Activated CD4-positive, alpha-beta T cell treated with anti-CD3 and anti-CD28 coated beads, Interleukin-2, amount 50 U/mL, for 16 hours (primary cell): ENCODE measurements at regions not wholly inside any gene's neighbourhood (a gene's known extent, or its start where the extent isn't known, plus 50 kb on each side); places are given as distances from the start of the nearest gene placed in this dataset.
"Not testable (repeated sequence)": the region's sequence is repeated elsewhere in the genome, so short reads cannot be mapped to it uniquely, and the experiment has no call there.

Experiments
- DNase-seq: peaks from one replicate; pipeline ENCODE4 v3.0.0-alpha.2; 2020

- DNase-seq: no peak
Measured at GRCh38 chr11:103812680-103813079, 223.8 kb upstream of the DDI1 start.

- not testable (repeated sequence) for DNase-seq
Measured at GRCh38 chr11:103820345-103820744, 216.1 kb upstream of the DDI1 start.

DNA sequence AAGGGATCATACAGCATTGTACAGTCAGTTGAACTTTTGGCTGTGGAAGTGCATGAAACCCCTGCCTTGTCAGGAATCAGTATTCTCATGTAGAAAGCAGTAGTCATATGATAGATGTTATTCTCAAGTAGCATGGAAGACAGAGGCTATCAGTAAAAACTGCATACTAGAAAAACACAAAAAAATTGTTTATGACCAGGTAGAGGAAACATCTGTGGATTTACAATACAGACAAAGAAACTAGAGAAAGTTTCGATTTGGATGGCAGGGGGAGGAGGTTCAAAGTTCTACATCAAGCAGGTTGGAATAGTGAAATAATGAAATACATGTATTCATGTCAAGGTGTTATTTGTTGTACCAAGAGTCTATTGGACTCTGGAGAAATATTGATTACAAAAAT, 212.3 kb upstream of the DDI1 start:
- DNase-seq: no peak

GRCh38 chr11:103825469-103825868, 211.0 kb upstream of the DDI1 start:
- no peak for DNase-seq

- no peak for DNase-seq
Measured at GRCh38 chr11:103826856-103827255, 209.6 kb upstream of the DDI1 start.

DNA sequence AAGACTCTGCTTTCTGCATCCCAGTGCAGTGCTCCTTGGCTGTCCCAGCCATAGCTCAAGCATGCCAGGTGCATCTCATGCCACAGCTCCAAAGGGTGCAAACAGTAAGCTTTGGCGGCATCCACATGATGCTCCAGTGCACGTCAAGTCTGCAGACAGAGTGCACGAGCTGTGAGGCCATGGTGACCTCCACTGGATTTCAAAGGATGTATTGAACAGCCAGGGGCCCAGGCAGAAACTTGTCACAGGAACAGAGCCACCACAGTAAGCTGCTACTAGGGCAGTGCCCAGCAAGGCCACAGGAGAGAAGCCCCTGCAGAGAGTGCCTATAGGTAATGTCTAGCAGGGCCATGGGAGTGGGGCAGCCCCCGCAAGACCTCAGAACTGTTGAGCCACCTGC, 206.8 kb upstream of the DDI1 start:
- no peak for DNase-seq

- DNase-seq: no peak
Measured at GRCh38 chr11:103830205-103830604, 206.2 kb upstream of the DDI1 start.

DNA sequence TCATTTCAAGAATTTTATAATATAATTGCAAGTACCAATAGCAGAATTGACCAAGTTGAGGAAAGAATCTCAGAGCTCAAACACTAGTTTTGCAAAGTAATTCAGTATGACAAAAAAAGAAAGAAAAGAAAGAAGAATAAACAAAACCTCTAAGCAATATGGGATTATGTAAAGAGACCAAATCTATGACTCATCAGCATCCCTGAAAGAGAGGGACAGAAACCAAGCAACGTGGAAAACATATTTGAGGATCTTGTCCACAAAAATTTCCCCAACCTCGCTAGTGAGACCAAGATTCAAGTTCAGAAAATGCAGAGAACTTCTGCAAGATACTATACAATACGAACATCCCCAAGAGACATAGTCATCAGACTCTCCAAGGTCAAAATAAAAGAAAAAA, 203.7 kb upstream of the DDI1 start:
- DNase-seq: no peak

GRCh38 chr11:103842191-103842590, 194.2 kb upstream of the DDI1 start:
- DNase-seq: no peak

- no peak for DNase-seq
Measured at GRCh38 chr11:103842795-103843194, 193.6 kb upstream of the DDI1 start.

DNA sequence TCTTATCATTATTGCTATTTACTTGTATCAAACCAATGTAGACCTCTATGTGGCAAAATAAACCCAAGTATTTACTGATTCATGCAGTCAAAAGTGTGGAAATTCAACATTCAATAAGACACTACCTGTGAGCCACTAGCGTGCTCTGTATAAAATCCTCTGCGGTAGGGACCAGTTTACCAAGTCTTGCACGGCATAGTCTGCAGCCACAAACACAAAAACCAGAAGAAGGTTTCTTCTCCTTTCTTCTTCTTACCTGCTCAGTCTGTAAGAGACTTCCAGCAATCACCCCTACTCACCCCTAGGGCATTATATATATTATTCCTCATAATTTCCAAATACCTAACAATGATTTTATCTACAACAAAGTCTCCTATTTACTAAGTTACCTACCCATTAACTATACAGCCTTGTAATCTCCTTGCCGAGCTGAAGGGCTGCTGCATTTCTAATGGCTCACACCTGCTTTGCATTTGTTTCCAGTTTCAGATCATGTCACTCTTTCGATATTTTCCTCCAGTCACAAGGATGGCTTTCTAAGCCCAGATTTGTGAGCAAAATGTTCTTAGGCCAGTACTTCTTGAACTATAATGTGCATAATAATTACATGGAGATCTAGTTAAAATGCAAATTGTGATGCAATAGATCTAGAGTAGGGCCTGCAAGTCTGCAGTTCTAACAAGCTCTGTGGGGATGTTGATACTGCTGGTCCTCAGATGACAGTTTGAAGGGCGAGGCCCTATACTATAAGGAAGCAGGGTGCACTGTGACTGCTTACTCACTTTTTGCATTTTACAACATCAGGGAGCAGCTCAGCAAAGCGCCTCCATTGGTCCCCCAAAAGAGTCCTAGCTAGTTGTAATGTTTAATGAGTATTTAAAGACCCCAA, 191.9 kb upstream of the DDI1 start:
- DNase-seq: no peak

DNA sequence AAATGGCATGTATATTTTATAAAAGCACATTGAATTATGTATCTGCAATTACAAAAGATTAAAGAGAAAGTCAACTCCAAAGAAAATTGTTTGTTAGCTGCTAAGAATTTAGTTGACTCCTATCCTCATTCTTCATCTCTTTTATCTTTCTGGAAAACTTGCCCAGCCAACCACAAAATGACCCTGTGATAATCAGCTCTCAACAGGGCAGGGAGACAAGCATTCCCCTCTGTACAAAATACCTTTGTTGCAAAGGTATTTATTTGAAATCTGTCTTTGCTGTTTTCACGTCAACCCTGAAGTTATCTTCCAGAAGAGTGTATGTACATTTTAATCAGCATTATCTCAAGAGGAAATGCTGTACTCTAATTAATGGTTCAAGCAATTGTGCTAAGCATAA, 191.1 kb upstream of the DDI1 start:
- DNase-seq: no peak

DNA sequence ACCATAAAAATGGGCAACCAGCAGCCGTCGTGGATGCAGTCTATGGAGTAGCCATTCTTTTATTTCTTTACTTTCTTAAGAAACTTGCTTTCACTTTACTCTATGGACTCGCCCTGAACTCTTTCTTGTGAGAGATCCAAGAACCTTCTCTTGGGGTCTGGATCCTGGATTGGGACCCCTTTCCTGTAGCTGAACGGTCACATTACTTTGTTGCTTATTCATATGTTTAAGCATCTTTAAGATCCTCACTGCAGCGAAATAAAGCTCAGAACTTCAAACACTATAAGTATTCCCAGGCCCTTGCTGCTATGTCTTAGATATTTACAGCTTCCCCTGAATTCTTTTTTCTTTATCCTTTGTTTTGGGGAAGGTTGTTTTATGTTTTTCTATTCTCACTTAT, 187.8 kb upstream of the DDI1 start:
- DNase-seq: no peak

GRCh38 chr11:103849366-103849765, 187.1 kb upstream of the DDI1 start:
- no peak for DNase-seq

DNA sequence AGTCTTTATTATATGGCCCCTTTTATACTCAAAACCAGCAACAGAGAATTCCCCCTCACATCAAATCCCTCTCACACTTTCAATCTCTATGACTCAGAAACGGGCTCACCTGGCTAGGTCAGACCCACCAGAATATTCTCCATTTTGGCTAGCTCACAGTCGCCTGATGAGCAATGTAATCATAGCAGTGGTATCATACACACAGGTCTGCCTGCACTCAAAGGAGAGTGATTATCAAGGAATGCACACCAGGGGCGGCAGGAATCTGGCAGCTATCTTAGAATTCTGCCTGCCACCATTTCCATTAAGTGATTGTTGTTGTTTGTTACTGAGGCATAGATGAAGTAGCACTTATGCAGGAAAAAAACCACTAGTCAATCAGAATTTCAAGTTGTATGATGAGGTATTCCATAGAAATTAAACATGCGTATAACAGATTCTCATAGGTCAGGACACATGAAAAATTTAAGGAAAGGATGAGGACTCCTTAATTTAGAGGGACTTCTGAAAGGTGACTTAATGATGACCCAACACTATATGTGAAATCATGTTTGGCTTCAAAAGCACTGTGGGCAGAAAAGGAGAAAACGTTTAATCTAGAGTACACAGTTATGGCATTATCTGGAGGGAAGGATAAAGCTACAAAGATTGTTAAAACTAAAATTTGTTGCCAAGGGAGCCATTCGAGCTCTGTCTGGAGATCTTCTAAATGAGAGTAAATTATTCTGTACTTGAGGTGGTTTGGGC, 185.8 kb upstream of the DDI1 start:
- no peak for DNase-seq

- no peak for DNase-seq
Measured at GRCh38 chr11:103851166-103851651, 185.2 kb upstream of the DDI1 start.
